H1 (cell line): ENCODE measurements at regions not wholly inside any gene's neighbourhood (a gene's known extent, or its start where the extent isn't known, plus 50 kb on each side); places are given as distances from the start of the nearest gene placed in this dataset.

Source experiments
- CTCF ChIA-PET: fragments of 300-600 bp; sonication (Branson Sonifier 250); formaldehyde crosslinking; loops from one replicate; lab custom pipeline; 2021; ENCODE audit not compliant: partially characterized antibody; lab: Charles Lee
- POLR2A ChIA-PET: fragments of 300-600 bp; sonication (Branson Sonifier 250); formaldehyde crosslinking; loops from one replicate; lab custom pipeline; 2021; ENCODE audit warnings: inconsistent platforms; ENCODE audit not compliant: partially characterized antibody; lab: Charles Lee
- DNase-seq, 2 experiments: peaks; one replicate each; pipeline versions ENCODE4 v3.0.0 to v3.0.0-alpha.2; 2010 to 2022; ENCODE audit warnings: low spot score in 2 of 2, low read depth in 1 of 2, mixed read lengths in 1 of 2
- FAIRE-seq: peaks from 2 replicates; lab custom pipeline; 2011; peaks lifted over from hg19 to GRCh38; lab: Jason Lieb, UNC
- H2AFZ ChIP-seq: 2 replicates; pipeline ENCODE4 v1.8.1; 2012; ENCODE audit warnings: low read length, inconsistent platforms
- H2AK5ac ChIP-seq: 2 replicates; pipeline ENCODE4 v1.6.1; 2013; ENCODE audit warnings: low read depth, low read length
- H2BK120ac ChIP-seq: replicated peaks from 2 replicates; pipeline ENCODE3; 2013; ENCODE audit warnings: low read depth, low read length, inconsistent platforms
- H2BK12ac ChIP-seq: 2 replicates; pipeline ENCODE4 v1.6.1; 2013; ENCODE audit warnings: low read depth, low read length
- H2BK15ac ChIP-seq: 2 replicates; pipeline ENCODE4 v1.6.1; 2013; ENCODE audit warnings: low read length
- H2BK20ac ChIP-seq: 2 replicates; pipeline ENCODE4 v1.6.1; 2013; ENCODE audit warnings: low read length
- H2BK5ac ChIP-seq: 2 replicates; pipeline ENCODE4 v1.6.1; 2013; ENCODE audit warnings: low read depth, low read length
- H3K14ac ChIP-seq: 2 replicates; pipeline ENCODE4 v1.6.1; 2013; ENCODE audit warnings: inconsistent platforms; ENCODE audit not compliant: insufficient read length
- H3K18ac ChIP-seq: 2 replicates; pipeline ENCODE4 v1.6.1; 2013; ENCODE audit warnings: low read length; ENCODE audit errors: extremely low read depth
- H3K23ac ChIP-seq: 2 replicates; pipeline ENCODE4 v1.6.1; 2013; ENCODE audit warnings: inconsistent platforms; ENCODE audit not compliant: insufficient read length
- H3K23me2 ChIP-seq: 2 replicates; pipeline ENCODE4 v1.6.1; 2013; ENCODE audit warnings: low read depth, low read length
- H3K27ac ChIP-seq: 2 replicates; pipeline ENCODE4 v1.6.1; 2011; ENCODE audit warnings: low read depth, low read length, inconsistent platforms
- H3K27me3 ChIP-seq, 4 experiments: replicated peaks in 1 of 4; 1 replicate in 1 of 4; 2 replicates in 3 of 4; pipeline versions ENCODE4 v1.6.1 to v1.8.1; 2011 to 2013; ENCODE audit warnings: low read length in 3 of 4, mild to moderate bottlenecking in 3 of 4, inconsistent platforms in 2 of 4, mixed read lengths in 2 of 4, moderate library complexity in 1 of 4; ENCODE audit not compliant: control insufficient read depth in 3 of 4, insufficient read depth in 3 of 4; ENCODE audit errors: extremely low read depth in 1 of 4
- H3K36me3 ChIP-seq, 4 experiments: 2 replicates each; pipeline versions ENCODE4 v1.6.1 to v1.8.1; 2011 to 2013; ENCODE audit warnings: mild to moderate bottlenecking in 4 of 4, low read length in 3 of 4, moderate library complexity in 2 of 4, control low read depth in 1 of 4, inconsistent platforms in 1 of 4; ENCODE audit not compliant: insufficient read depth in 4 of 4, control insufficient read depth in 2 of 4
- H3K4ac ChIP-seq: replicated peaks from 2 replicates; pipeline ENCODE3; 2013; ENCODE audit warnings: low read length, low read depth, mixed read lengths, inconsistent platforms; ENCODE audit not compliant: insufficient read length
- H3K4me1 ChIP-seq, 4 experiments: replicated peaks in 1 of 4; 1 replicate in 1 of 4; 2 replicates in 3 of 4; pipeline versions ENCODE4 v1.6.1 to v1.8.1; 2011 to 2013; ENCODE audit warnings: low read length in 3 of 4, inconsistent platforms in 2 of 4, mixed read lengths in 1 of 4; ENCODE audit not compliant: insufficient read depth in 4 of 4, control insufficient read depth in 3 of 4
- H3K4me2 ChIP-seq, 2 experiments: 2 replicates each; pipeline versions ENCODE4 v1.6.1 to v1.8.1; 2011 to 2013; ENCODE audit warnings: low read depth in 2 of 2, low read length in 2 of 2, control low read depth in 1 of 2, inconsistent platforms in 1 of 2, mild to moderate bottlenecking in 1 of 2; ENCODE audit not compliant: insufficient read depth in 1 of 2
- H3K4me3 ChIP-seq, 4 experiments: fragments of 200-600, 300-600 bp in 1 of 4; sonication (generic), shearing (Covaris generic), sonication (Bioruptor Twin) in 1 of 4; 2 replicates each; pipeline versions ENCODE4 v1.5.1 to v1.8.1; 2011 to 2016; ENCODE audit warnings: low read length in 4 of 4, low read depth in 3 of 4, control low read depth in 2 of 4, inconsistent platforms in 2 of 4, mild to moderate bottlenecking in 2 of 4, mixed read lengths in 1 of 4, moderate library complexity in 1 of 4; ENCODE audit not compliant: insufficient read depth in 2 of 4; ENCODE audit errors: extremely low read depth in 1 of 4
- H3K56ac ChIP-seq: replicated peaks from 2 replicates; pipeline ENCODE3; 2013; ENCODE audit warnings: low read depth, mild to moderate bottlenecking, mixed read lengths, low read length, inconsistent platforms; ENCODE audit not compliant: insufficient read length
- H3K79me1 ChIP-seq: 2 replicates; pipeline ENCODE4 v1.6.1; 2013; ENCODE audit warnings: low read depth, low read length, control low read depth
- H3K79me2 ChIP-seq, 2 experiments: 2 replicates each; pipeline versions ENCODE4 v1.6.1 to v1.8.1; 2012 to 2013; ENCODE audit warnings: low read length in 2 of 2, mild to moderate bottlenecking in 2 of 2, inconsistent platforms in 1 of 2; ENCODE audit not compliant: insufficient read depth in 2 of 2, control insufficient read depth in 1 of 2
- H3K9ac ChIP-seq, 4 experiments: replicated peaks in 1 of 4; 1 replicate in 1 of 4; 2 replicates in 3 of 4; pipeline versions ENCODE4 v1.6.1 to v1.8.1; 2011 to 2013; ENCODE audit warnings: low read depth in 3 of 4, low read length in 3 of 4, control low read depth in 2 of 4, mild to moderate bottlenecking in 2 of 4, moderate library complexity in 2 of 4, inconsistent platforms in 1 of 4; ENCODE audit errors: extremely low read depth in 1 of 4
- H3K9me3 ChIP-seq, 2 experiments: 2 replicates each; pipeline versions ENCODE4 v1.6.1 to v1.8.1; 2012 to 2013; ENCODE audit warnings: mild to moderate bottlenecking in 2 of 2, moderate library complexity in 2 of 2, control low read depth in 1 of 2, inconsistent platforms in 1 of 2, low read depth in 1 of 2, low read length in 1 of 2, mixed read lengths in 1 of 2; ENCODE audit not compliant: insufficient read depth in 2 of 2
- H4K20me1 ChIP-seq, 2 experiments: replicated peaks in 1 of 2; 2 replicates each; pipeline versions ENCODE3 to v1.8.1; 2011 to 2013; ENCODE audit warnings: inconsistent platforms in 2 of 2, low read length in 2 of 2, mild to moderate bottlenecking in 1 of 2; ENCODE audit not compliant: insufficient read depth in 2 of 2, control insufficient read depth in 1 of 2
- H4K5ac ChIP-seq: 2 replicates; pipeline ENCODE4 v1.6.1; 2013; ENCODE audit warnings: low read length, low read depth, mixed read lengths, inconsistent platforms; ENCODE audit not compliant: insufficient read length
- H4K8ac ChIP-seq: 2 replicates; pipeline ENCODE4 v1.8.0; 2013; ENCODE audit warnings: mild to moderate bottlenecking, moderate library complexity, low read length, inconsistent platforms; ENCODE audit not compliant: insufficient read depth; ENCODE audit errors: extremely low read depth
- H4K91ac ChIP-seq: replicated peaks from 2 replicates; pipeline ENCODE3; 2013; ENCODE audit warnings: low read length, mixed read lengths, inconsistent platforms; ENCODE audit not compliant: insufficient read length
- CTBP2 ChIP-seq: IDR thresholded peaks from 2 replicates; pipeline ENCODE4 v1.7.0; 2011; ENCODE audit warnings: borderline replicate concordance, mild to moderate bottlenecking, moderate library complexity, mixed read lengths, low read length; ENCODE audit not compliant: insufficient read depth, insufficient read length
- EP300 ChIP-seq, 2 experiments: IDR thresholded peaks; 1 replicate in 1 of 2; 2 replicates in 1 of 2; pipeline ENCODE4 v1.6.1; 2011 to 2012; ENCODE audit warnings: low read depth in 2 of 2, low read length in 2 of 2, mild to moderate bottlenecking in 2 of 2, borderline replicate concordance in 1 of 2, inconsistent platforms in 1 of 2, moderate library complexity in 1 of 2
- FOSL1 ChIP-seq: IDR thresholded peaks from 2 replicates; pipeline ENCODE4 v1.6.1; 2011; ENCODE audit warnings: mild to moderate bottlenecking, low read depth, low read length, moderate library complexity; ENCODE audit not compliant: insufficient read depth
- HDAC6 ChIP-seq: IDR thresholded peaks from one replicate; pipeline ENCODE4 v1.7.1; 2012; ENCODE audit warnings: low read depth, mild to moderate bottlenecking, inconsistent platforms, low read length, moderate library complexity
- JUN ChIP-seq: IDR thresholded peaks from 2 replicates; pipeline ENCODE4 v1.6.1; 2011; ENCODE audit warnings: low read depth, mild to moderate bottlenecking, improper control_type of control experiment, low read length
- KDM1A ChIP-seq: fragments of 200-600, 300-600 bp; sonication (generic); IDR thresholded peaks from 2 replicates; pipeline ENCODE4 v1.7.1; 2016; ENCODE audit warnings: mild to moderate bottlenecking, low read length, borderline replicate concordance
- KDM5A ChIP-seq: fragments of 200-600 bp; IDR thresholded peaks from 2 replicates; pipeline ENCODE4 v1.7.1; 2012; ENCODE audit warnings: mild to moderate bottlenecking, low read length, inconsistent platforms, mixed read lengths
- NRF1 ChIP-seq: IDR thresholded peaks from 2 replicates; pipeline ENCODE4 v1.6.1; 2011; ENCODE audit warnings: mild to moderate bottlenecking, low read depth, low read length, improper control_type of control experiment
- RBBP5 ChIP-seq: IDR thresholded peaks from 2 replicates; pipeline ENCODE4 v1.7.1; 2012; ENCODE audit warnings: low read depth, mild to moderate bottlenecking, inconsistent platforms, low read length, moderate library complexity, borderline replicate concordance
- RNF2 ChIP-seq: fragments of 200-900, 300-1000 bp; sonication (generic); IDR thresholded peaks from 2 replicates; pipeline ENCODE4 v1.7.1; 2016; ENCODE audit warnings: borderline replicate concordance, low read depth, mild to moderate bottlenecking, antibody characterized with exemption, low read length; ENCODE audit not compliant: poor library complexity, severe bottlenecking; ENCODE audit errors: missing control alignments
- RXRA ChIP-seq: IDR thresholded peaks from 2 replicates; pipeline ENCODE4 v1.6.1; 2011; ENCODE audit warnings: low read depth, mild to moderate bottlenecking, low read length, moderate library complexity; ENCODE audit not compliant: insufficient read depth
- SP4 ChIP-seq: IDR thresholded peaks from 2 replicates; pipeline ENCODE4 v1.6.1; 2012; ENCODE audit warnings: low read length, inconsistent platforms
- SRF ChIP-seq: IDR thresholded peaks from 2 replicates; pipeline ENCODE4 v1.6.1; 2011; ENCODE audit warnings: mild to moderate bottlenecking, low read depth, low read length, moderate library complexity
- TAF1 ChIP-seq: IDR thresholded peaks from 2 replicates; pipeline ENCODE4 v1.6.1; 2011; ENCODE audit warnings: mild to moderate bottlenecking, low read depth, low read length
- WGBS, 2 experiments: shearing (Covaris generic) in 1 of 2; methylation state at CpG; one replicate each; pipeline versions ENCODE4 v1.1.6 to v1.1.7; 2013 to 2015; ENCODE audit warnings: low lambda C conversion rate in 2 of 2, mixed read lengths in 2 of 2, inconsistent platforms in 1 of 2, low coverage in 1 of 2, missing lambda C conversion rate in 1 of 2; ENCODE audit not compliant: insufficient replicate concordance in 2 of 2, insufficient coverage in 1 of 2, insufficient read length in 1 of 2; ENCODE audit errors: extremely low coverage in 1 of 2, missing lambda C conversion rate in 1 of 2; 5-methylcytosine and 5-hydroxymethylcytosine counted together

DNA sequence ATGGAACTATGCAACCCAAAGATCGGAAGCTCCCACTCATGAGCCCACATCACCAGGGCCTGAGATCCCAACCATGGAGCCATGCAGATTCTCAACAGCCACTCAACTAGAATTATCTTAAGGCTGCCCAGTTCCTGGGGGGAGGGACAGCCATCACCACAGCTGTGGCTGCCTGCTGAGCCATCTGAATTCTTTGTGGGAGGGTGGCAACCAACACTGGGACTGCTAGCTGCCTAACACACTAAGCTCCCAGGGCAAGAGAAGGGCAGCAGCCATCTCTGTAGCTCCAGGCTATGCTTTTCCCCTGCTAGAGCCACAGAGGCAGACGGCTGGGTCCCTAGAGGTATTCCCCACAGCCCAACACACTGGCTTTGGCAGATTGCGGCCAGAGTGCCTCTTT lies 251.3 kb upstream of the GRAMD2B start:
- H2BK12ac ChIP-seq = no peak overlapping the region
- no peak overlapping the region for H3K4me2 ChIP-seq
- H2BK20ac ChIP-seq = no peak overlapping the region
- H3K79me1 ChIP-seq = no peaks in the 10 kb centered on the region
- no peak overlapping the region for H3K18ac ChIP-seq
- H4K91ac ChIP-seq = no peak overlapping the region
- no peaks in the 10 kb centered on the region for H3K27me3 ChIP-seq
- H3K23ac ChIP-seq = no peak overlapping the region
- no peak overlapping the region for H2AK5ac ChIP-seq
- no peaks in the 10 kb centered on the region for H4K20me1 ChIP-seq
- H3K4me3 ChIP-seq = no peak overlapping the region
- no peak overlapping the region for H2BK15ac ChIP-seq
- DNase-seq (no peak), FAIRE-seq (no peak)
- no peaks in the 10 kb centered on the region for H3K36me3 ChIP-seq
- no peaks in the 10 kb centered on the region for H3K23me2 ChIP-seq
- no peak overlapping the region for H2BK120ac ChIP-seq
- H3K79me2 ChIP-seq = no peaks in the 10 kb centered on the region
- 98% methylated on average over 3 of the region's 3 CpGs; no CpG with 5 or more reads in 1 of the 2 experiments for WGBS, 2 experiments
- no peak overlapping the region for H3K14ac ChIP-seq
- ChIA-PET CTCF (no interaction called here), POLR2A (no interaction called here)
- no peak overlapping the region for H4K5ac ChIP-seq
- H2BK5ac ChIP-seq = no peak overlapping the region
- no peak overlapping the region for H3K27ac ChIP-seq
- H2AFZ ChIP-seq = no peak overlapping the region
- no peak overlapping the region for H3K56ac ChIP-seq
- H3K9ac ChIP-seq = no peak overlapping the region
- H3K9me3 ChIP-seq = no peaks in the 10 kb centered on the region; a peak in 1 of 4 replicates
- H3K4ac ChIP-seq = no peak overlapping the region
- H4K8ac ChIP-seq = no peak overlapping the region
- no peaks in the 10 kb centered on the region for H3K4me1 ChIP-seq
- TF ChIP-seq HDAC6 = no peak
- TF ChIP-seq SRF = no peak
- TF ChIP-seq RXRA = no peak
- TF ChIP-seq CTBP2 = no peak
- TF ChIP-seq NRF1 = no peak
- no peak for TF ChIP-seq KDM5A
- TF ChIP-seq FOSL1 = no peak
- TF ChIP-seq JUN = no peak
- no peak for TF ChIP-seq KDM1A
- TF ChIP-seq RNF2 = no peak
- TF ChIP-seq TAF1 = no peak
- no peak for TF ChIP-seq EP300 (IDR thresholded peaks at IDR 0.05; ENCODE audit: borderline replicate concordance in 1 of 2, low read depth in 2 of 2, low read length in 2 of 2)
- no peak for TF ChIP-seq SP4
- TF ChIP-seq RBBP5 = no peak
